HepG2 (cell line): ENCODE measurements at regions not wholly inside any gene's neighbourhood (a gene's known extent, or its start where the extent isn't known, plus 50 kb on each side); places are given as distances from the start of the nearest gene placed in this dataset.

ENCODE experiments used
- DMTF1 ChIP-seq: sonication (generic); formaldehyde crosslinking; IDR thresholded peaks from 2 replicates; pipeline ENCODE4 v1.4.0; 2020; ENCODE audit warnings: mild to moderate bottlenecking, missing genetic modification reagents
- HNF1B ChIP-seq: sonication (generic); formaldehyde crosslinking; IDR thresholded peaks from 2 replicates; pipeline ENCODE4 v1.5.1; 2020; ENCODE audit warnings: mild to moderate bottlenecking, moderate library complexity, missing genetic modification reagents
- MIER3 ChIP-seq: IDR thresholded peaks from 2 replicates; pipeline ENCODE4 v1.6.1; 2016; ENCODE audit warnings: missing compliant biosample characterization, borderline replicate concordance
- NR1H2 ChIP-seq: sonication (generic); formaldehyde crosslinking; IDR thresholded peaks from 2 replicates; pipeline ENCODE4 v1.8.1; 2022; ENCODE audit warnings: low read depth, missing genetic modification reagents, borderline replicate concordance
- REPIN1 ChIP-seq: sonication (generic); formaldehyde crosslinking; IDR thresholded peaks from 2 replicates; pipeline ENCODE4 v1.8.0; 2022; ENCODE audit warnings: missing genetic modification reagents, low read depth, mild to moderate bottlenecking, borderline replicate concordance
- SNAPC5 ChIP-seq: sonication (generic); formaldehyde crosslinking; IDR thresholded peaks from 2 replicates; pipeline ENCODE4 v1.8.1; 2023; ENCODE audit warnings: mild to moderate bottlenecking, missing genetic modification reagents, borderline replicate concordance
- SPEN ChIP-seq: sonication (generic); formaldehyde crosslinking; IDR thresholded peaks from 2 replicates; pipeline ENCODE4 v1.5.1; 2020; ENCODE audit warnings: low read depth, mild to moderate bottlenecking, missing genetic modification reagents
- SSRP1 ChIP-seq: IDR thresholded peaks from 2 replicates; pipeline ENCODE4 v1.6.1; 2016; ENCODE audit warnings: control low read depth
- ZBTB38 ChIP-seq: sonication (generic); formaldehyde crosslinking; IDR thresholded peaks from 2 replicates; pipeline ENCODE4 v1.5.1; 2020; ENCODE audit warnings: mild to moderate bottlenecking, missing genetic modification reagents
- ZBTB46 ChIP-seq: sonication (generic); formaldehyde crosslinking; IDR thresholded peaks from 2 replicates; pipeline ENCODE4 v1.4.0; 2020; ENCODE audit warnings: mild to moderate bottlenecking, missing genetic modification reagents, borderline replicate concordance
- ZFP36L1 ChIP-seq: sonication (generic); formaldehyde crosslinking; IDR thresholded peaks from 2 replicates; pipeline ENCODE4 v1.8.0; 2022; ENCODE audit warnings: mild to moderate bottlenecking, missing genetic modification reagents, moderate library complexity
- ZMYM4 ChIP-seq: sonication (generic); formaldehyde crosslinking; IDR thresholded peaks from 2 replicates; pipeline ENCODE4 v1.8.1; 2023; ENCODE audit warnings: mild to moderate bottlenecking, missing genetic modification reagents
- ZNF124 ChIP-seq: sonication (generic); formaldehyde crosslinking; IDR thresholded peaks from 2 replicates; pipeline ENCODE4 v1.4.0; 2020; ENCODE audit warnings: missing genetic modification reagents
- ZNF747 ChIP-seq: sonication (generic); formaldehyde crosslinking; IDR thresholded peaks from 2 replicates; pipeline ENCODE4 v1.8.1; 2023; ENCODE audit warnings: missing genetic modification reagents, mild to moderate bottlenecking, borderline replicate concordance
- TF ChIP-seq, protein P1 (sequence below): sonication (generic); formaldehyde crosslinking; IDR thresholded peaks from 2 replicates; pipeline ENCODE4 v1.4.0; 2020; ENCODE audit warnings: missing genetic modification reagents, borderline replicate concordance
- TF ChIP-seq, protein P2 (sequence below): sonication (generic); formaldehyde crosslinking; conservative IDR thresholded peaks from 2 replicates; pipeline ENCODE4 v1.4.0; 2020; ENCODE audit warnings: missing genetic modification reagents

GRCh38 chr14:49988080-49988990 is 95.5 kb downstream of the ARF6 start (continued):
- TF ChIP-seq HNF1B (CRISPR knock-in tag) (no peak), SSRP1 (CRISPR knock-in tag) (no peak), ZNF747 (CRISPR knock-in tag) (no peak), NR1H2 (no peak), ZBTB46 (CRISPR knock-in tag) (no peak), ZMYM4 (CRISPR knock-in tag) (no peak), REPIN1 (no peak), SNAPC5 (CRISPR knock-in tag) (0 out of 2 replicates have a peak, but pooled peaks have one; percentile 36), ZNF124 (CRISPR knock-in tag) (no peak), DMTF1 (CRISPR knock-in tag) (no peak), MIER3 (CRISPR knock-in tag) (no peak), ZBTB38 (CRISPR knock-in tag) (peak; percentile 59; the same call in 1 of the 2 replicates), SPEN (CRISPR knock-in tag) (no peak), ZFP36L1 (CRISPR knock-in tag) (no peak)
- TF ChIP-seq, protein P1, sequence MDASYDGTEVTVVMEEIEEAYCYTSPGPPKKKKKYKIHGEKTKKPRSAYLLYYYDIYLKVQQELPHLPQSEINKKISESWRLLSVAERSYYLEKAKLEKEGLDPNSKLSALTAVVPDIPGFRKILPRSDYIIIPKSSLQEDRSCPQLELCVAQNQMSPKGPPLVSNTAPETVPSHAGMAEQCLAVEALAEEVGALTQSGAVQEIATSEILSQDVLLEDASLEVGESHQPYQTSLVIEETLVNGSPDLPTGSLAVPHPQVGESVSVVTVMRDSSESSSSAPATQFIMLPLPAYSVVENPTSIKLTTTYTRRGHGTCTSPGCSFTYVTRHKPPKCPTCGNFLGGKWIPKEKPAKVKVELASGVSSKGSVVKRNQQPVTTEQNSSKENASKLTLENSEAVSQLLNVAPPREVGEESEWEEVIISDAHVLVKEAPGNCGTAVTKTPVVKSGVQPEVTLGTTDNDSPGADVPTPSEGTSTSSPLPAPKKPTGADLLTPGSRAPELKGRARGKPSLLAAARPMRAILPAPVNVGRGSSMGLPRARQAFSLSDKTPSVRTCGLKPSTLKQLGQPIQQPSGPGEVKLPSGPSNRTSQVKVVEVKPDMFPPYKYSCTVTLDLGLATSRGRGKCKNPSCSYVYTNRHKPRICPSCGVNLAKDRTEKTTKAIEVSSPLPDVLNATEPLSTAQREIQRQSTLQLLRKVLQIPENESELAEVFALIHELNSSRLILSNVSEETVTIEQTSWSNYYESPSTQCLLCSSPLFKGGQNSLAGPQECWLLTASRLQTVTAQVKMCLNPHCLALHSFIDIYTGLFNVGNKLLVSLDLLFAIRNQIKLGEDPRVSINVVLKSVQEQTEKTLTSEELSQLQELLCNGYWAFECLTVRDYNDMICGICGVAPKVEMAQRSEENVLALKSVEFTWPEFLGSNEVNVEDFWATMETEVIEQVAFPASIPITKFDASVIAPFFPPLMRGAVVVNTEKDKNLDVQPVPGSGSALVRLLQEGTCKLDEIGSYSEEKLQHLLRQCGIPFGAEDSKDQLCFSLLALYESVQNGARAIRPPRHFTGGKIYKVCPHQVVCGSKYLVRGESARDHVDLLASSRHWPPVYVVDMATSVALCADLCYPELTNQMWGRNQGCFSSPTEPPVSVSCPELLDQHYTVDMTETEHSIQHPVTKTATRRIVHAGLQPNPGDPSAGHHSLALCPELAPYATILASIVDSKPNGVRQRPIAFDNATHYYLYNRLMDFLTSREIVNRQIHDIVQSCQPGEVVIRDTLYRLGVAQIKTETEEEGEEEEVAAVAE, result no peak
- TF ChIP-seq, protein P2, sequence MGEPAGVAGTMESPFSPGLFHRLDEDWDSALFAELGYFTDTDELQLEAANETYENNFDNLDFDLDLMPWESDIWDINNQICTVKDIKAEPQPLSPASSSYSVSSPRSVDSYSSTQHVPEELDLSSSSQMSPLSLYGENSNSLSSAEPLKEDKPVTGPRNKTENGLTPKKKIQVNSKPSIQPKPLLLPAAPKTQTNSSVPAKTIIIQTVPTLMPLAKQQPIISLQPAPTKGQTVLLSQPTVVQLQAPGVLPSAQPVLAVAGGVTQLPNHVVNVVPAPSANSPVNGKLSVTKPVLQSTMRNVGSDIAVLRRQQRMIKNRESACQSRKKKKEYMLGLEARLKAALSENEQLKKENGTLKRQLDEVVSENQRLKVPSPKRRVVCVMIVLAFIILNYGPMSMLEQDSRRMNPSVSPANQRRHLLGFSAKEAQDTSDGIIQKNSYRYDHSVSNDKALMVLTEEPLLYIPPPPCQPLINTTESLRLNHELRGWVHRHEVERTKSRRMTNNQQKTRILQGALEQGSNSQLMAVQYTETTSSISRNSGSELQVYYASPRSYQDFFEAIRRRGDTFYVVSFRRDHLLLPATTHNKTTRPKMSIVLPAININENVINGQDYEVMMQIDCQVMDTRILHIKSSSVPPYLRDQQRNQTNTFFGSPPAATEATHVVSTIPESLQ, result no peak
